ENCODE measurements at regions not wholly inside any gene's neighbourhood (a gene's known extent, or its start where the extent isn't known, plus 50 kb on each side); places are given as distances from the start of the nearest gene placed in this dataset.

- DNase-seq: peak; percentile 31
These were observed 270.2 kb downstream of the ALG10B start for GRCh38 chr12:38586789-38587188.

GRCh38 chr12:38587594-38587993 is 271.0 kb downstream of the ALG10B start:
- DNase-seq: peak; percentile 0

- DNase-seq: peak; percentile 2
These were observed 272.2 kb downstream of the ALG10B start for GRCh38 chr12:38588624-38589305.

- DNase-seq: no peak
These were observed 272.7 kb downstream of the ALG10B start for GRCh38 chr12:38589306-38589632.

GRCh38 chr12:38601949-38602348 is 285.4 kb downstream of the ALG10B start:
- no peak for DNase-seq
